ENCODE measurements at regions not wholly inside any gene's neighbourhood (a gene's known extent, or its start where the extent isn't known, plus 50 kb on each side); places are given as distances from the start of the nearest gene placed in this dataset.
"Not testable (repeated sequence)": the region's sequence is repeated elsewhere in the genome, so short reads cannot be mapped to it uniquely, and the experiment has no call there.

GRCh38 chr13:65697843-65698242, 1532.3 kb downstream of the PCDH9 start:
- no peak for DNase-seq (ENCODE audit: low read depth)

GRCh38 chr13:65679240-65679639, 1550.9 kb downstream of the PCDH9 start:
- peak; percentile 79 for DNase-seq (ENCODE audit: low read depth)

GRCh38 chr13:65677906-65678305, 1552.2 kb downstream of the PCDH9 start:
- peak; percentile 27 for DNase-seq (ENCODE audit: low read depth)

GRCh38 chr13:65675383-65675782, 1554.8 kb downstream of the PCDH9 start:
- not testable (repeated sequence) for DNase-seq (ENCODE audit: low read depth)

GRCh38 chr13:65670014-65670625, 1560.0 kb downstream of the PCDH9 start:
- no peak for DNase-seq (ENCODE audit: low read depth)

- DNase-seq (ENCODE audit: low read depth): peak; percentile 4
Observed at GRCh38 chr13:65660731-65661130, 1569.4 kb downstream of the PCDH9 start.

- peak; percentile 40 for DNase-seq (ENCODE audit: low read depth)
Observed at GRCh38 chr13:65656740-65657329, 1573.3 kb downstream of the PCDH9 start.

GRCh38 chr13:65653613-65654012, 1576.5 kb downstream of the PCDH9 start:
- DNase-seq (ENCODE audit: low read depth): no peak

GRCh38 chr13:65650321-65650720, 1579.8 kb downstream of the PCDH9 start:
- no peak for DNase-seq (ENCODE audit: low read depth)

GRCh38 chr13:65642996-65643395, 1587.1 kb downstream of the PCDH9 start:
- no peak for DNase-seq (ENCODE audit: low read depth)

GRCh38 chr13:65642301-65642700, 1587.8 kb downstream of the PCDH9 start:
- no peak for DNase-seq (ENCODE audit: low read depth)

GRCh38 chr13:65638572-65639168, 1591.5 kb downstream of the PCDH9 start:
- DNase-seq (ENCODE audit: low read depth): peak; percentile 67

- DNase-seq (ENCODE audit: low read depth): no peak
Observed at GRCh38 chr13:65633806-65634205, 1596.3 kb downstream of the PCDH9 start.

- DNase-seq (ENCODE audit: low read depth): peak; percentile 4
Observed at GRCh38 chr13:65631078-65631477, 1599.1 kb downstream of the PCDH9 start.

- no peak for DNase-seq (ENCODE audit: low read depth)
Observed at GRCh38 chr13:65629926-65630325, 1600.2 kb downstream of the PCDH9 start.

- DNase-seq (ENCODE audit: low read depth): no peak
Observed at GRCh38 chr13:65623148-65623547, 1607.0 kb downstream of the PCDH9 start.

GRCh38 chr13:65615506-65615905, 1614.6 kb downstream of the PCDH9 start:
- no peak for DNase-seq (ENCODE audit: low read depth)

- DNase-seq (ENCODE audit: low read depth): no peak
Observed at GRCh38 chr13:65613004-65613403, 1617.1 kb downstream of the PCDH9 start.

GRCh38 chr13:65609350-65609749, 1620.8 kb downstream of the PCDH9 start:
- DNase-seq (ENCODE audit: low read depth): no peak

- DNase-seq (ENCODE audit: low read depth): peak; percentile 80
Observed at GRCh38 chr13:65606622-65607021, 1623.5 kb downstream of the PCDH9 start.

- DNase-seq (ENCODE audit: low read depth): peak; percentile 36
Observed at GRCh38 chr13:65605396-65605795, 1624.7 kb downstream of the PCDH9 start.

GRCh38 chr13:65603160-65603559, 1627.0 kb downstream of the PCDH9 start:
- no peak for DNase-seq (ENCODE audit: low read depth)

- DNase-seq (ENCODE audit: low read depth): no peak
Observed at GRCh38 chr13:65601855-65602254, 1628.3 kb downstream of the PCDH9 start.

GRCh38 chr13:65600702-65601101, 1629.4 kb downstream of the PCDH9 start:
- DNase-seq (ENCODE audit: low read depth): peak; percentile 87

All from iris pigment epithelial cell (primary cell).